Keratinocyte (primary cell): ENCODE measurements at regions not wholly inside any gene's neighbourhood (a gene's known extent, or its start where the extent isn't known, plus 50 kb on each side); places are given as distances from the start of the nearest gene placed in this dataset.

ENCODE experiments used
- DNase-seq: peaks from one replicate; pipeline ENCODE4 v3.0.0-alpha.2; 2011; ENCODE audit warnings: low read depth, missing footprints, low spot score
- FAIRE-seq: peaks from 2 replicates; lab custom pipeline; 2011; peaks lifted over from hg19 to GRCh38; lab: Jason Lieb, UNC
- H2AFZ ChIP-seq: 2 replicates; pipeline ENCODE4 v1.6.0; 2012; ENCODE audit warnings: low read length, control low read depth, inconsistent platforms; ENCODE audit not compliant: control insufficient read depth
- H3K27ac ChIP-seq: 2 replicates; pipeline ENCODE4 v1.5.1; 2011; ENCODE audit warnings: low read length; ENCODE audit not compliant: control insufficient read depth, insufficient read depth
- H3K27me3 ChIP-seq: 3 replicates; pipeline ENCODE4 v1.6.0; 2011; ENCODE audit warnings: low read length; ENCODE audit not compliant: control insufficient read depth, insufficient read depth; ENCODE audit errors: extremely low read depth
- H3K36me3 ChIP-seq, 2 experiments: 2 replicates in 1 of 2; 3 replicates in 1 of 2; pipeline ENCODE4 v1.5.1; 2011; ENCODE audit warnings: low read length in 2 of 2, mild to moderate bottlenecking in 1 of 2; ENCODE audit not compliant: control insufficient read depth in 2 of 2, insufficient read depth in 2 of 2; ENCODE audit errors: extremely low read depth in 1 of 2
- H3K4me1 ChIP-seq: 3 replicates; pipeline ENCODE4 v1.5.1; 2011; ENCODE audit warnings: low read length; ENCODE audit not compliant: control insufficient read depth, insufficient read depth; ENCODE audit errors: extremely low read depth
- H3K4me2 ChIP-seq: 3 replicates; pipeline ENCODE4 v1.6.0; 2011; ENCODE audit warnings: low read depth, low read length; ENCODE audit not compliant: control insufficient read depth, insufficient read depth; ENCODE audit errors: extremely low read depth
- H3K4me3 ChIP-seq, 3 experiments: fragments of 200-600 bp in 1 of 3; sonication (generic) in 1 of 3; 2 replicates in 2 of 3; 3 replicates in 1 of 3; pipeline ENCODE4 v1.5.1; 2011 to 2016; ENCODE audit warnings: low read length in 3 of 3, mild to moderate bottlenecking in 3 of 3, control low read depth in 2 of 3, inconsistent platforms in 1 of 3, low read depth in 1 of 3, mixed read lengths in 1 of 3, mixed run types in 1 of 3, moderate library complexity in 1 of 3; ENCODE audit not compliant: control insufficient read depth in 2 of 3, insufficient read depth in 2 of 3; ENCODE audit errors: extremely low read depth in 1 of 3
- H3K79me2 ChIP-seq: 2 replicates; pipeline ENCODE4 v1.6.0; 2012; ENCODE audit warnings: low read length; ENCODE audit not compliant: control insufficient read depth, insufficient read depth
- H3K9ac ChIP-seq: 3 replicates; pipeline ENCODE4 v1.6.0; 2011; ENCODE audit warnings: low read length; ENCODE audit not compliant: control insufficient read depth, insufficient read depth; ENCODE audit errors: extremely low read depth
- H3K9me1 ChIP-seq: 3 replicates; pipeline ENCODE4 v1.6.0; 2011; ENCODE audit warnings: low read length; ENCODE audit not compliant: control insufficient read depth, insufficient read depth; ENCODE audit errors: extremely low read depth
- H3K9me3 ChIP-seq: 2 replicates; pipeline ENCODE4 v1.5.1; 2012; ENCODE audit warnings: low read depth, low read length; ENCODE audit not compliant: control insufficient read depth
- H4K20me1 ChIP-seq: 3 replicates; pipeline ENCODE4 v1.6.0; 2011; ENCODE audit warnings: low read length; ENCODE audit not compliant: control insufficient read depth, insufficient read depth; ENCODE audit errors: extremely low read depth
- EZH2 ChIP-seq: IDR thresholded peaks from one replicate; pipeline ENCODE4 v1.6.1; 2012; ENCODE audit warnings: inconsistent platforms, mild to moderate bottlenecking, low read length, moderate library complexity
- dilution Hi-C: fragments of 300-500 bp; cut with MboI; formaldehyde crosslinking; loops from one replicate; pipeline ENCODE4 v1.7.0; 2020; ENCODE audit warnings: low sequenced_read_pairs; ENCODE audit not compliant: extremely low pct_ligation_motif_present
- TF ChIP-seq, protein P1 (sequence below), 3 experiments: IDR thresholded peaks in 1 of 3; conservative IDR thresholded peaks in 1 of 3; optimal IDR thresholded peaks in 1 of 3; 2 replicates in 2 of 3; 3 replicates in 1 of 3; pipeline versions ENCODE3 to v1.5.1; 2011; ENCODE audit warnings: low read length in 3 of 3, mild to moderate bottlenecking in 3 of 3, moderate library complexity in 2 of 3, control low read depth in 1 of 3, inconsistent platforms in 1 of 3; ENCODE audit not compliant: insufficient read depth in 2 of 3; ENCODE audit errors: extremely low read depth in 1 of 3

- Histone ChIP-seq H3K9me3 (no peaks in the 10 kb centered on the region), H3K9me1 (no peaks in the 10 kb centered on the region), H3K27ac (no peak overlapping the region), H3K4me3 (no peak overlapping the region), H4K20me1 (no peaks in the 10 kb centered on the region), H3K27me3 (no peaks in the 10 kb centered on the region), H2AFZ (no peak overlapping the region), H3K4me2 (no peak overlapping the region), H3K36me3 (no peaks in the 10 kb centered on the region), H3K79me2 (no peaks in the 10 kb centered on the region), H3K9ac (no peak overlapping the region), H3K4me1 (no peaks in the 10 kb centered on the region)
- DNase-seq: no peak
- no peak for FAIRE-seq
- dilution Hi-C loops: no loop called here
- TF ChIP-seq EZH2: no peak
- TF ChIP-seq, protein P1, sequence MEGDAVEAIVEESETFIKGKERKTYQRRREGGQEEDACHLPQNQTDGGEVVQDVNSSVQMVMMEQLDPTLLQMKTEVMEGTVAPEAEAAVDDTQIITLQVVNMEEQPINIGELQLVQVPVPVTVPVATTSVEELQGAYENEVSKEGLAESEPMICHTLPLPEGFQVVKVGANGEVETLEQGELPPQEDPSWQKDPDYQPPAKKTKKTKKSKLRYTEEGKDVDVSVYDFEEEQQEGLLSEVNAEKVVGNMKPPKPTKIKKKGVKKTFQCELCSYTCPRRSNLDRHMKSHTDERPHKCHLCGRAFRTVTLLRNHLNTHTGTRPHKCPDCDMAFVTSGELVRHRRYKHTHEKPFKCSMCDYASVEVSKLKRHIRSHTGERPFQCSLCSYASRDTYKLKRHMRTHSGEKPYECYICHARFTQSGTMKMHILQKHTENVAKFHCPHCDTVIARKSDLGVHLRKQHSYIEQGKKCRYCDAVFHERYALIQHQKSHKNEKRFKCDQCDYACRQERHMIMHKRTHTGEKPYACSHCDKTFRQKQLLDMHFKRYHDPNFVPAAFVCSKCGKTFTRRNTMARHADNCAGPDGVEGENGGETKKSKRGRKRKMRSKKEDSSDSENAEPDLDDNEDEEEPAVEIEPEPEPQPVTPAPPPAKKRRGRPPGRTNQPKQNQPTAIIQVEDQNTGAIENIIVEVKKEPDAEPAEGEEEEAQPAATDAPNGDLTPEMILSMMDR (optimal IDR thresholded peaks at IDR 0.05 in 1 of 3, IDR thresholded peaks at IDR 0.05 in 1 of 3, conservative IDR thresholded peaks at IDR 0.05 in 1 of 3; ENCODE audit: extremely low read depth in 1 of 3, insufficient read depth in 2 of 3, low read length in 3 of 3): no peak
Measured at GRCh38 chr18:37779220-37779619, 213.6 kb upstream of the CELF4 start.

- dilution Hi-C loops: no loop called here
- H3K9ac ChIP-seq: no peak overlapping the region
- H3K27me3 ChIP-seq: no peaks in the 10 kb centered on the region
- H3K4me3 ChIP-seq: no peak overlapping the region
- H3K27ac ChIP-seq: no peak overlapping the region
- peak overlapping the region; percentile 4 for H2AFZ ChIP-seq
- H3K36me3 ChIP-seq: no peaks in the 10 kb centered on the region
- H3K4me1 ChIP-seq: no peaks in the 10 kb centered on the region
- H3K4me2 ChIP-seq: no peak overlapping the region
- no peaks in the 10 kb centered on the region for H3K9me1 ChIP-seq
- FAIRE-seq (no peak), DNase-seq (no peak)
- H3K79me2 ChIP-seq: no peaks in the 10 kb centered on the region
- TF ChIP-seq, protein P1 (optimal IDR thresholded peaks at IDR 0.05 in 1 of 3, IDR thresholded peaks at IDR 0.05 in 1 of 3, conservative IDR thresholded peaks at IDR 0.05 in 1 of 3; ENCODE audit: extremely low read depth in 1 of 3, insufficient read depth in 2 of 3, low read length in 3 of 3): peak; percentile 81 to 95 (median 92)
- no peak for TF ChIP-seq EZH2
- no peaks in the 10 kb centered on the region for H3K9me3 ChIP-seq
- no peaks in the 10 kb centered on the region for H4K20me1 ChIP-seq
Measured at GRCh38 chr18:37778417-37779165, 213.0 kb upstream of the CELF4 start.
